GM23248 (cell line): ENCODE measurements at regions not wholly inside any gene's neighbourhood (a gene's known extent, or its start where the extent isn't known, plus 50 kb on each side); places are given as distances from the start of the nearest gene placed in this dataset.

Source experiments
- EZH2 ChIP-seq: fragments of 200-600 bp; sonication (generic); IDR thresholded peaks from 2 replicates; pipeline ENCODE4 v1.6.1; 2018; ENCODE audit warnings: antibody characterized with exemption, mild to moderate bottlenecking; ENCODE audit not compliant: insufficient read depth, poor library complexity, severe bottlenecking
- EZH2phosphoT487 ChIP-seq: fragments of 200-600 bp; sonication (generic); IDR thresholded peaks from 2 replicates; pipeline ENCODE4 v1.6.1; 2018; ENCODE audit warnings: antibody characterized with exemption, moderate library complexity, mild to moderate bottlenecking, low read depth; ENCODE audit not compliant: insufficient read depth

DNA sequence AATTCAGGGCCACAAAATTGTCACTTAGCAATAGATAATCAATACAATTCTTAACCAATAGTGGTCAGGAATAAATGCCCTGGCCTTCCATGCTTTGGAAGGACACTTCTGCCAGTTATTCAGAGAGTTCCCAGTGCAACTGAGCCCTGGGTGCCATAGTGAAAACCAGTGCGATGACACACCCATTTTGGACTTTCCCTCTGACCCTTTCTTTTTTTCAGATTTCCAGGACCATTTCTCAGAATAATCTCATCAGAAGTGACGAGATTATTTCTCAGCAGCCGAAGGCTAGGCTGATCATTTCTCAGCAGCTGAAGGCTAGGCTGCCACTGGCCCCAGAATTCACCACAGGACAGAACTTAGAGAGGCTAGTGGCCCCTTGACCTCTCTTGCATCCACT, 106.6 kb upstream of the MYCN start:
- TF ChIP-seq EZH2phosphoT487 (no peak), EZH2 (no peak)
